ENCODE measurements at regions not wholly inside any gene's neighbourhood (a gene's known extent, or its start where the extent isn't known, plus 50 kb on each side); places are given as distances from the start of the nearest gene placed in this dataset.

- no peak for TF ChIP-seq CTCF (IDR thresholded peaks at IDR 0.05)
- no peak for TF ChIP-seq POLR2A (IDR thresholded peaks at IDR 0.05)
Observed at GRCh38 chr9:87323928-87324327, 173.7 kb upstream of the DAPK1 start.

Measured in heart left ventricle (tissue), 13 donors.